ENCODE measurements at regions not wholly inside any gene's neighbourhood (a gene's known extent, or its start where the extent isn't known, plus 50 kb on each side); places are given as distances from the start of the nearest gene placed in this dataset.

DNA sequence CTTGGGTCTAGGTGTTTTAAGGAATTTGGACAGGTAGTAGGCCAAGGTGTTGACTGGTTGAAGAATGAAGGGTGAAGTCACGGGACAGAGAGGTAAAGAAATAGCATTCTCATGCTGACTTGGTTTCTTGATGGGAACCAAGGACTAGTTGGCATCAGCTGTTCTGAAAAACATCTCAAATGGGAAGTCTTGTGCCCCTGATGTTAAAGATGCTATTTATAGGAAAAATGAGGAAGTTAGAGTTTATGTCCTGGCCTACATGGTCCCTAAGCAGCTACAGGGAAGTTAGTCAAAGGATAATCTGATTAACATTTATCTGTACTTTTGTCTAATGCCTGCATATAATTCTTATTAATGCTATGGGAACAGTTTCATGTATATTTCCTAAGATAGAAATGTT lies 262.4 kb downstream of the HHIPL2 start:
- WGBS, 2 experiments (ENCODE audit: insufficient coverage in 1 of 2, insufficient read length in 1 of 2) = 93 to 100% methylated on average over 1 of the region's 1 CpG
- H3K36me3 Mint-ChIP-seq (ENCODE audit: low read depth) = no peaks in the 10 kb centered on the region
- Histone ChIP-seq H3K9me3 (ENCODE audit: control insufficient read depth, low read length) (no peaks in the 10 kb centered on the region), H3K36me3 (ENCODE audit: control insufficient read depth, insufficient read depth, low read length) (no peaks in the 10 kb centered on the region), H3K9ac (ENCODE audit: extremely low read depth, low read length, poor library complexity, severe bottlenecking) (no peak overlapping the region), H3K4me1 (ENCODE audit: control insufficient read depth, insufficient read depth, low read length) (peaks cover 20% of the 10 kb centered on the region), H3K27me3 (ENCODE audit: control insufficient read depth, insufficient read depth, low read length, poor library complexity, severe bottlenecking) (peaks cover 8% of the 10 kb centered on the region), H3K4me3 (ENCODE audit: low read length) (no peak overlapping the region), H3K27ac (ENCODE audit: low read depth, low read length) (no peak overlapping the region)
- no peak overlapping the region for H3K4me3 Mint-ChIP-seq
- DNase-seq = no peak
- H3K27ac Mint-ChIP-seq = no peak overlapping the region
- H3K27me3 Mint-ChIP-seq (ENCODE audit: insufficient read depth) = peaks cover 34% of the 10 kb centered on the region
- peaks cover 2% of the 10 kb centered on the region for H3K9me3 Mint-ChIP-seq
- peaks cover 21% of the 10 kb centered on the region for H3K4me1 Mint-ChIP-seq
- TF ChIP-seq CTCF (conservative IDR thresholded peaks at IDR 0.05) = no peak

DNA sequence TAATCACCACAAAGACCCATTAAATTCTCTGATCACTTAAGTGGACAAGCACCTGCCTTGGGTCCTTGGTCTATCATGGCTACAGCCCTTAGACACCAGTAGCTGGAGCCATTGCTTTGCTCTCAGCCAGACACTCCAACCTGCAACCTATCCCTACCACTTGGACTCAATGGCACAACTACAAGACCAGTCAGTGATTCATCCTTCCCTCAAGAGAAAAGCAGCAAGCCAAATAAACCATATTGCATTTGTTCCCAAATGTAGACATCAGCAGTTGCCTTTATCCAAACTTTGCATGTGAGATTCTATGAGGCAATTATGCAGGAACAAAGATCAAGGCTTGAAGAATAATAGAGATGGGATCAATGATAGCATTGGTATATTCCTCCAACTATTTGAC lies 263.4 kb downstream of the HHIPL2 start:
- peaks cover 29% of the 10 kb centered on the region for H3K27me3 Mint-ChIP-seq (ENCODE audit: insufficient read depth)
- DNase-seq = no peak
- H3K4me3 Mint-ChIP-seq = no peak overlapping the region
- Histone ChIP-seq H3K4me1 (ENCODE audit: control insufficient read depth, insufficient read depth, low read length) (peaks cover 14% of the 10 kb centered on the region), H3K9me3 (ENCODE audit: control insufficient read depth, low read length) (peaks cover 4% of the 10 kb centered on the region), H3K9ac (ENCODE audit: extremely low read depth, low read length, poor library complexity, severe bottlenecking) (no peak overlapping the region), H3K36me3 (ENCODE audit: control insufficient read depth, insufficient read depth, low read length) (no peaks in the 10 kb centered on the region), H3K27ac (ENCODE audit: low read depth, low read length) (no peak overlapping the region), H3K4me3 (ENCODE audit: low read length) (no peak overlapping the region), H3K27me3 (ENCODE audit: control insufficient read depth, insufficient read depth, low read length, poor library complexity, severe bottlenecking) (peaks cover 8% of the 10 kb centered on the region)
- H3K9me3 Mint-ChIP-seq = peaks cover 2% of the 10 kb centered on the region
- H3K36me3 Mint-ChIP-seq (ENCODE audit: low read depth) = no peaks in the 10 kb centered on the region
- peaks cover 17% of the 10 kb centered on the region for H3K4me1 Mint-ChIP-seq
- H3K27ac Mint-ChIP-seq = no peak overlapping the region
- no peak for TF ChIP-seq CTCF (conservative IDR thresholded peaks at IDR 0.05)

- Histone ChIP-seq H3K36me3 (ENCODE audit: control insufficient read depth, insufficient read depth, low read length) (no peaks in the 10 kb centered on the region), H3K9ac (ENCODE audit: extremely low read depth, low read length, poor library complexity, severe bottlenecking) (no peak overlapping the region), H3K27me3 (ENCODE audit: control insufficient read depth, insufficient read depth, low read length, poor library complexity, severe bottlenecking) (peaks cover 8% of the 10 kb centered on the region), H3K27ac (ENCODE audit: low read depth, low read length) (no peak overlapping the region), H3K9me3 (ENCODE audit: control insufficient read depth, low read length) (peaks cover 4% of the 10 kb centered on the region), H3K4me3 (ENCODE audit: low read length) (no peak overlapping the region), H3K4me1 (ENCODE audit: control insufficient read depth, insufficient read depth, low read length) (peaks cover 7% of the 10 kb centered on the region)
- peaks cover 5% of the 10 kb centered on the region for H3K9me3 Mint-ChIP-seq
- 98 to 100% methylated on average over 1 to 4 of the region's 4 CpGs for WGBS, 2 experiments (ENCODE audit: insufficient coverage in 1 of 2, insufficient read length in 1 of 2)
- DNase-seq = no peak
- H3K36me3 Mint-ChIP-seq (ENCODE audit: low read depth) = no peaks in the 10 kb centered on the region
- H3K4me3 Mint-ChIP-seq = no peak overlapping the region
- peaks cover 32% of the 10 kb centered on the region for H3K27me3 Mint-ChIP-seq (ENCODE audit: insufficient read depth)
- H3K4me1 Mint-ChIP-seq = peaks cover 7% of the 10 kb centered on the region
- no peak overlapping the region for H3K27ac Mint-ChIP-seq
- TF ChIP-seq CTCF (conservative IDR thresholded peaks at IDR 0.05) = no peak
Observed at GRCh38 chr1:222283147-222283768, 264.6 kb downstream of the HHIPL2 start.
